ENCODE measurements at regions not wholly inside any gene's neighbourhood (a gene's known extent, or its start where the extent isn't known, plus 50 kb on each side); places are given as distances from the start of the nearest gene placed in this dataset.

DNA sequence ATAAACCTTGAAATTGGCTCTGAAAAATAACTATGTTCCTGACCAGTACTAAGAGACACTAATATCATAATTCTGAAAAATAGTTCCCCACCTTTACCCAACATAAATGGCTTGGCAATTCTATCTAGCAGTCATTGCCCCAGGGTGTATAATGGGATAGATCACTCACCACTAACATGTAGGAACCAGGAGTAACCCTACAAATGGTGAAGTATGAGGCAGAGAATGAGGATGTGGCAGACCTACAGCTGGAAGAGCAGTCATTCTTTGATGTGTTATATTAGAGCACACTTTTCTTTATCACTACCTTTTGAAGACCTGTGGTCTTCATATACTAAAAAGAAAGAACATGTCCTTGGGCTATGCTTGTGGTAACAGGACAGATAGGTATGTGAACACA, 136.5 kb upstream of the SYNDIG1 start:
- DNase-seq: no peak

DNA sequence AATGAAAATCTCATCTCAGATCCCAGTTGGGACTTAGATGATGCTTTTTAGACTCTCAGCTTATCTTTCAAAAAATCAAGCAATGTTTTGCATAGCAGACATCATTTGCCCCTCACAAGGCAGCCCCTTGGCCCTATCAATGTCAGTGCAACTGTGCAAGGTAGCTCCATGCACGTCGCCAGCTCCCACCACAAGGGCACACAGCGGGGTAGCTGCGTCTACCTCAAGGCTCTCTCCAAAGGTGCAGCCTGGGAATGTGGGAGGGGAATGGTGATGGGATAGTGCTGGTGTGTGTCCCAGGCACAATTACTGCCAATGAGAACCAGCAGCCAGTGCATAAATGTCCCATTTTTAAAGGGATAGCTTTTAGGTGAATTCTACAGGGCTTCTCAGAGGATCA, 137.5 kb upstream of the SYNDIG1 start:
- DNase-seq: no peak

DNA sequence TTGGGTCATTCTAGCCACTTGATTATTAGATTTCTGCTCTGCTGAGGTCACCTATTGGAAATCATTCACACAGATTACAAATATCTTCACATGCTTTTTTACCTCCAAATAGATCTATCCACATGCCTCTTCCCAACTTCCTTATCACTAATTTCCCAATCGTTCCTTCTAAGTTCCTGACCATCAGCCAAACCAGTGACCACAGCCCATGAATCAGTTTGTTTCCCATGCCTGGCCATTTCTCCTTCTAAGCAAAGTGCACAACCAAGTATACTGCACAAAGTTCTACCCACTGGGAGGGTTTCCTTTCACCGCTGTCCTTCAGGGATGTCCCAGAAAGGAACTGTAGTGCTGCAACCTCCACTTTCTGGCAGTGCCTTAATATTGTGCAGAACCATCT, 140.5 kb upstream of the SYNDIG1 start:
- DNase-seq: no peak

DNA sequence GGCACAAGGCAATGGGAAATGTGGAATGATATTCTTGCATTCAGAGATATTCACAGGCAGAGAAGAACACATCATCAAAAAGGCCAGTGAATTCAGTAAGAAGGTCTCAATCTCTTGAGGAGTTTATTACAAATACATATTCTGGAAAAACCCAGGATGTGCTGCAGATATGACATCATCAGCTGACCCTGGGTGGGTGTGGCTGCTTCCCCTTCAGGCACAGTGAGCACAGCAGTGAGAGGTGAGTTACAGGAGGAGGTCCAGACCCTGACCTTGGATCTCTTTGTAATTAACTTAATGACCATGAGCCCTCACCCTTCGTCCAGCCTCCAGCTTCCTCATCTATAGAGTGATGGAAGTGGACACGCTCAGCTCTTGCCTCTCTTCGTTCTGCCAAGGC, 147.5 kb upstream of the SYNDIG1 start:
- no peak for DNase-seq

DNA sequence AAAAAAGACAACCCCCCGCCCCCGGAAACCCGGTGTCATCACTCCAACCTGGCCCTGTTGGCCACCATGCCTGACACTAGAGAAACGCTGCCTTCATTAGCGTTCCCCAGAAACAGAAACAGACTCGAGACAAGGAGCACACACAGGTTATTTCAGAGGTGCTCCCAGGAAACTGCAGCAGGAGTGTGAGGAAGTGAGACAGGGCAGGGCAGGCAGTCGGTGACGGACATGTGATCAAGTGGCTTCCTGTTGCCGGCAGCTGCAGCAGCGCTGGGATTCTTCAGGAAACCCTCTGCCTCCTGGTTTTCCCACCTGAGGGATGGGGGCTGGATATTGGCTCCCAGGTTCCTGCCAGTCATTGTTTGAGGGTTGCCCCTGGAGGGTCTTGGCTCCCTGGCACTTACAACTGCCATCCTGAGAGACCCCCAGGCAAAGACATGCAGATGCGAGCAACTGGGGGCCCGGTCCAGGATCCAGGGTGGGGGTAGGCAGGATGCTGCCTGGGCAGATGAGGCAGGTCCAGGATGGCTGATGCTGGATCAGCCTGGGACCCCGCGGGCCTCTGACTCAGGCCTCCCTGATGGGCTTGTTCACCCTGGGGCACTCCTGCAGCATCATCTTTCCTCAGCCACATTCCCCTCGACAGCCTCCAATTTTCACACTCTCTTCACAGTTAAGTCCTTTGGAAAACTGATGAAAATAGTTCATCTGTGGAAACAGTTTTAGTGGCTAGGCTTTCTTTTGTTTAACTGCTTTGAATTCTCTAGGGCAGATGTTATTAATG, 150.7 kb upstream of the SYNDIG1 start:
- peak in 1 of 6 experiments; percentile 6 for DNase-seq

DNA sequence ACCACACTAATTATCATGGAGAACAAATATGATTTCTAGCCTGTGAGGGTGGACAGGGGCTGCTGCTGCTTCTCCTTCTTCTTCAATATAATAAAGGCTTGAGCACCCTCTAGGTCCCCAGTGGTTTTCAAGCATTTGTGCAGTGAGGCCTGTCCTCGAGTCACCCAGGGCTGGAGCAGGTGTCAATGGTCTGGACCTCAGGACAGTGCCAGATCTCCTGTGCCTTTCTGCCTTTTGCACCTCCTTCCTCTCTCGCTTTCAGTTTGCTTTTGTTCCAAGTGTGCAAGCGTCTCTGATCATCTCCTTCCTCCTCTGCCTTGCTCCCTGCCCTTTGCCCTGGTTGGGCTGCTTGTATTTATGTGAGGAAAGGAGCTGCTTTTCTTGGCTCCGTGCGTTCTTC, 152.2 kb upstream of the SYNDIG1 start:
- DNase-seq: no peak

DNA sequence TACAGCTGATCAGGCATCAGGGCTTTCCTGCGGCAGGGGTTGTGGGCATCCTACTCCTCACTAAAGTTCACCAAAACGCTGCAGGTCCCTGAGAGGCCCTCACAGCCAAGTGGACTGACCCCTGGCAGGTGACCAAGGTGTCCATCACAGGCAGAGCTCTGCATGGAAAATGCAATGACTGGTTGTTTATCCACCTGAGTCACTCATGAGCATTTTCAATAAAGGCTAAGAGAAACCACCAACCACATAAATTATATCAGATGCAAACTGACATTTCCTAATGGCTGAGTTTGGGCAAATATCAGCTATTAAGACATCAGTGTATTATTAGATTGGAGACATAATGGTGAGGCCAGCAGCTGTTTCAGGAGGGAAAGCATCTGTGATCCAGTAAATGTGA, 152.7 kb upstream of the SYNDIG1 start:
- no peak for DNase-seq

DNA sequence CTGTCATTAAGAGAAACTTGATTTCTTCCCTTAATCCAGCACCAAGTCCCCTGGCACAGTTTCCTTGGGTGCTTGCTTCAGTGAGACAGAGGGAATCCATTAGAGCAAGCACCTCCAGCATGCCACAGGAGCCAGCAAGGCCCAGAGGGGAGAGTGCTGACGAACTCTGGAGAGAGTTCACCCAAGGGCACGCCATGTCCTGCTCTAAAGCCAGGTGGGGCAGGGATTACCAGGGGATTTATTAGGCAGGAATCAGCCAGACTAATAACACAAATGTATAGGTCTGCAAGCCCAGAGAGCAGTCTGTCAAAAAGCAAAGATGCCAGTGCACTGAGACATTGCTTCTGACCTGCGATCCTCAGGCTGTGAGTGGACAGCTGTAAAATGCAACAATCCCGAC, 155.4 kb upstream of the SYNDIG1 start:
- DNase-seq: no peak

DNA sequence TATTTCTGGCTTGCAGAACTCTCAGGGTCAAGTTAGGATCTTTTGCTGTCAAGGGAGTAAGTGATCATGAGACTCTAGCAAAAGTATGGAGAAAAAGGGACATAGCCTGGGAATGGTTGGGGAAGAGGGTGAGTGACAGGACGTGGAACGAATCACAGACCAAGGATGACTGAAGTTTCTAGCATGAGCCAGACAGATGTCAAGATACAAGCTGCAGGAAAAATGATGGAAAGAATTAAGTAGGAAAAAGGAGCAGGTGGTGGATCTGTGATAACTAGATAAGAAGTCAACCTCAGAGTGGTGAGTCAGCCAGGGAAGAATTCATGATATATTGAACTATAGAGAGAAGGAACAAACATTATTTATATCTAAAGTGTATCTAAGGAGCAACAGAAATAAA, 159.8 kb upstream of the SYNDIG1 start:
- no peak for DNase-seq

DNA sequence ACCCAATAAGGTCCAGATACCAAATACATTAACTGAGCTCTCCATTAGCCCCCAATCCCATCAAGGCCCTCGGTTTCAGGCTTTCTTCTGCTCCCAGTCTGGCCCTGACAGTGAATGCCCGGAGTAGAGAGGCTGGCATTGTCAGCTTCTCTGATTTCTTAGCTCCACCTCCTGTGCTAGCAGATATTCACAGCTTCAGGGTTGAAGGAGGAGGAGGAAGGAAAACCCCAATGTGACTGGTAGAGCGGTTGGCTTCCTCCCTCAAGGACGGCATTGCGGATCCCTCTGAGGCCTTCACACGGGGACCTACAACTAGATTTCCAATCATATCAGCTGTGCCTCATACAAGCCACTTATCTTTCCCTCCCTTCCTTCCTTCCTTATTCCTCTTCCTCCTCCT, 164.1 kb upstream of the SYNDIG1 start:
- DNase-seq: no peak

DNA sequence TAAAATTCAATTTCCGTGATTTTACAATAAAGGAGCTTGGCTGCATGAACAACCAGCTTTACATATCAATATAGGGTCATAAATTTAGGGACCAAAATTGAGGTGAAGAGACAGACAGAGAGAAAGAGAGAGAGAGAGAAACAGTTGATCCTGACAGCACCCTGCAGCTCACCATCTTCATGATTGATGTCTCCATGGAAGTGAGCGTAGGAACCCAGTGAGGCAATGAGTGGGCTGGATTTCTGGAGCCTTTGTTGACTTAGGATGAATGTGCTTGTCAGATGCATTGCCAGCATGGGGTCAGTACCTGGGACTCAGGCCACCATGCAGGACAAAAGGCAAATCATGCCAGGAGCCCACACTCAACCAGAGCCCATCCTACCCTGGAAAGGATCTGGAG, 165.1 kb upstream of the SYNDIG1 start:
- no peak for DNase-seq

DNA sequence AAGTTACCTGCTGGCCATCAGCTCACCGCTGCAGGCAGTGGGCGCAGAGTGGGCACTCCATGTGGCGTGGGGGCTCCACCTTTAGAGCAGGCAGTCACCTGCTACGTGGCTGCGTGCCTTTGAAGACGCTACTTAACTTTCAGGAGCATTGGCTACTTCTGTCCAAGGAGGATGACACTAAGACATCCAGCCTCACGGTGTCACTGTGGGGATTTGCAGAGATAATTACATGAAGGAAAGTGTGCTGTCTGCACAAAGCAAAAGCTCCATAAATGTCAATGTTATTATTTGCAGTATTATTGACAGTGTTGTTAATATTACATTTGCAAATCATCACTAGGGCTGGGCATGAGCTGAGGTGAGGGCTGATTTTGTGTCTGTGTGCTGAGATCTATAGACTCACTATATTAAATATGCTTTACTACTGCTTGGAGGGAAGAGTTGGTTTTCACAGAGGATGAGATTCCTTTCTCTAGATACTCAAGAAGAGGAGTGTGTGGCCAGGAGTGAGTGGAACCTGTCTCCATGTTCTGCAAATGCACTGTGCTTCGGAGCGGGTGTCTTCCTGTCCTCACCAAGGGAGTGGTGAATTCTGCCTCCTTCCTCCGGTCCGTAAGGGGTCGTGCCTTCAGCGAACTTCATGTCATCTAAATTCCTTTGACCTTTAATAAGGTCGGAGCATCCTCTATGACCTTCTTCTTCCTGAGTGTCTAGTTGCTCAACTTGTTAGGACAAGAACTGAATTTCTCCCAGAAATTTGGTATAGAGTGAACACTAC, 165.8 kb upstream of the SYNDIG1 start:
- peak in 1 of 6 experiments; percentile 1 for DNase-seq

DNA sequence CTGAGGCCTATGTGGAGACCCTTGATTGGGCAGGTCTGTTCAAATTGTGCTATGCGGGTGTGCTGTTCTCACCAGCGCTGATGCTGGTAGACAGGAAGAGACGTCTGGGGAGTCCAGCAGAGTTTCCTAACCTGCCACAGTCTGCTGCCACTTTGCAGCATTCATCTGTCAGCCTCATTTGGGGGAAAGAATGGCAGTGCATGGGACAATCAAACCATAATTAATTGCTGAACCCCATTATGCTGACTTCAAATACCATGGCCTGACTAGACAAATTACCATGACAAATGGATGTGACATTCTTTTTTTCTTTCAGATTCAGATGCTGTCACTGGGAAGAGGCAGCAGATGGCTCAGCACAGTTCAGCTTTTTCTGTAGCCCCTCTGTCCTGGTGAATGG, 171.4 kb upstream of the SYNDIG1 start:
- no peak for DNase-seq

DNA sequence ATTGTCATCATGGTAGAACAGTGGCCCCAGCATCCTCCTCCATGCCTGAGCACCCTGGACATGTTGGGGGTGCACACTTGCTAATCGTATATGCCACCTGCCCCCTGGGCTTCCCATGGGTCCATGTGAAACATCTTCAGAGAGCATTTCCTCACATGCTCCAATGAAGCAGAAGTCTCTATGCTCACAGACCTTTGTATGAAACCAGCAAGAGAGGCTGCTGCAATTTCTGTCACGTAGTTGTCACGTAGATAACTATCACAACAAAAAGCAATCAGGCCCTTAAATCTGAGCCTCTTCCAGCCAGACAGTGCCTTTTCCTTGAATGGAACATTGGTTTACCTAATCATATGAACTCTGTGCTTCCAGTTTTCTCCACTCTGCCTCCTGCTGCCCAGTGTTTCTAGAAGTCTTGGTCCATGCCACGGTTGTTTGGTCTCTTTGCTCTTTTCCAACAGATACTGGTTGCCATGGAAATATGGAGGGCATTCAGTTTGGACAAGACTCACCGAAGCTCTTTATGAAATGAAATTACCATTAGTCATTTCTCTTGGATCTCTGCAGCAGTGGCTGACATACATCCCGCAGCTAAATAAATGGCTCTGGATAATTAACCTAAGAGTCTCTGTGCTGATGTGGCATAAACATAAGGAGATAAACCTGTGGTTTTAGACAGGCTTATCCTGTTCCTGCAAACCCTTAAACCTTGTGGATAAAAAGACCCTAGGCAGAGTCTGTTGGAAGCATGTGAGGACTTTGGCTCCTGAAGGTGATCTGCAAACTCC, 172.8 kb upstream of the SYNDIG1 start:
- DNase-seq: no peak

DNA sequence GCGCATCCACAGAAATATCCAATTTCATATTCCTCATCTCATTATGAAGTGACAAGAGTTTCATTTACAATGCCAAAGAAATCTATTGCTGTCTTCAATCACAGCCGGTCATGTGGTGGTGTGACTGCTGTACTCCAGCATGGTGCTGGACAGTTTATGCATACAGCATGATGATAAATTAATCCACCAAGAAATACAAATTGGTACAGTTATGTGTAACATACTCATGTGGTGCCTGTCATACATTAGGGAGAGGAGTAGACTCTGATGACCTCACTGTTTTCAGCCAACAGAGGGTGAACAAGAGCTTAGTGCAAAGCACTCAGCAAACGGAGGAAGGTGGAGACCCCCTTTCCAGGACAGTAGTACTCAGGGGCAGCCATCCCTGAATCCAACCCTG, 178.4 kb upstream of the SYNDIG1 start:
- DNase-seq: no peak

DNA sequence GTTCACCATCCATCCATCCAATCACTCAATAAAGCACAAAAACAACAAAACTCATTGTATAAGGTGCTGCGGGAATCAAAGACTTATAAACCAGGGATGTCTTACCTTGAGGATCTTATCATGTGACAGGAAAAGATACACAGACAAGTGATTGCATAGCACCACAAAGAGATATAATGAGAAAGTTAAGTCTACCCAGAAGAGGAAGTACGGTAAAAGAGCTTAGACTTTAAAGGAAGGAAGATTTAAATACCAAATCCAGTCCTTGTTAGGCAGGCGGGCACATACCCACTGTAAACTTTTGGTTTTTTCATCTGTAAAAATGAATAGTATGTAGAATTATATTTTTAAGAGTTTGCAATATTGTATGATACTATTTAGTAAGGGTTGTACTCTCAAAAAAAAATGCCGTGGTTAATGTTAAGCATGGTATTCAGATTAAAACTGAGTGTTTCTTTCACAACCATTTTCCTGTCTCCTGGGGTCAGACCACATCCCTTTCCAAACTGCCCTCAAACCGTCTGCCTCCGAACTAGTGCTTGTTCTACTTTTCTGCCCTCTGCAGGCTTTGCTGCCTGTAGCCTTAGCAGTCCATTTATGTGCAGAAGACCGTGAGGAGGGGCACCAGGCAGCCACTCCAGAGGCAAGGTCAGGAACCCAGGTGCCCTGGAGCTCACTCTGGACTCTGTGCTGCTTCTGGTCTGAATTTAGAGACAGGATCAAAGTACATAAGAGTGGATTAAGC, 179.5 kb upstream of the SYNDIG1 start:
- DNase-seq: peak in 3 of 6 experiments; percentile 21 to 55 (median 25)

DNA sequence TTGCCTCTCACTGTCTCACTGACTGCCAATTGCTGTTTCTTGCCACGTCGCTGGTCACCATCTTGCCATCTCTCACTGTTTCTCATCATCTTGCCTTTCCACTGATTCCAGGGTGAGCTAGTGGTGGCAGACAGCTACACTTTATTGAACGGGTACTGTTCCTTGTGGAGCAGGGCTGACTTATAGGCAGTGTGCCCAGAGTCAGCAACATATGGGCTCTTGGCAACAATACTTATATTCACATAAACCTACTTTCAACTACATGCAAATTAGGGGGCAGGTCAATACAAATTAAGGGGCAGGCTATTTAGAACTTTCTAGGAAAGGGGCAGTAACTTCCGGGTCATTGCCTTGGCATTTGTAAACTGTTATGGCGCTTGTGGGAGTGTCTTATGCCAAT, 186.2 kb upstream of the SYNDIG1 start:
- DNase-seq: no peak

DNA sequence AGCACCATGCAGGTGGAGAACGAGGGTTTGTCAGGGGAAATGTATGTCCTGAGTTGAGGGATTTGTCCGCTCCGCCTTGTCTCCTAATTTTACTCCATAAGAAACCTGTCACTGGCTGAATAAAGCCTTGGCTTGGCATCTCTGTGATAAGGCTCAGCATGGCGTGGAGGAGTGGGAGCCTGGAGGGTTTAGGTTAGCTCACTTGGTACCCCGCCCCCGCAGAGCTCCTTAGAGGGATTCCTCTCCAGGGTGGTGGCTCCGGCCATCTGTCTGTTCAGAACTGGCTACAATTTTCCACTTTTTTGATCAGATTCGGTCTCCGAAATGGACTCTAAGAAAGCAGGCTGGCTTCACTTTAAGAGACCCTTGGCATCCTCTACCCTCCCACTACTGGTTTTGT, 192.2 kb upstream of the SYNDIG1 start:
- no peak for DNase-seq

DNA sequence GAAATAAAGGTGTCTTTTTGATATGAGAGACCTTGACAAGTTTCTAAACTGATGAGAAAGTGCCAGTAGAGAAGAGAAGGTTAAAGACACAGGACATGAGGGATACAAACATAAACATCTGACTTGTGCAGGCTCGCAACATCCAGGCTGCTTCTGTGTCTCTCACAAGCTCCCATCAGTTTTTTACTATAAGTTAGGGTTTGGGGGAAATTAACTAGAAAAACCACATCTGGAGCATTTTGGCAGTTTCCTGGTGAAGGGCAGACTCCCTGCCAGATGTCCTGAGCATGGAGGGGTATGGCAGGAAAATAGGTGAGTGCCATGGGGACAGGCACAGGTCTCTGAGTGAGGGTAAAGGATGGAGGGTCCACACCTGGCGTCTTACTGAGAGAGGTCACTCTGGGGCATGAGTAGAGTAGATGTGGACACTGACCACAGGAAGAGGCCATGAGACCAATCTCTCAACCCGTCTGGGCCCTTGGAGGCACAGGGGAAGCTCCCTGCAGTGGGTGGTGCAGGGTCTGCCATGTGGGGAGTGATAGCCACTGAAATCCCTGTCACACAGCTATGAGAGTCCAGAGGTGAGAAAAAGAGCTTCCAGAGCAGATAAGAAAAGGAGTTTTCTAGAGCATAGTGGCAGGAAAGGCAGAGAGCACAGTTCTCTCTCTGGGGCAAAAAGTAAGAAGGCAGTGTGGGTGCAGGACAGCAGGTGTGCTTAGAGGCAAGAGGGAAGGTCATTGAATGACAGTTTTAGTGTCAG, 193.3 kb upstream of the SYNDIG1 start:
- DNase-seq: no peak

DNA sequence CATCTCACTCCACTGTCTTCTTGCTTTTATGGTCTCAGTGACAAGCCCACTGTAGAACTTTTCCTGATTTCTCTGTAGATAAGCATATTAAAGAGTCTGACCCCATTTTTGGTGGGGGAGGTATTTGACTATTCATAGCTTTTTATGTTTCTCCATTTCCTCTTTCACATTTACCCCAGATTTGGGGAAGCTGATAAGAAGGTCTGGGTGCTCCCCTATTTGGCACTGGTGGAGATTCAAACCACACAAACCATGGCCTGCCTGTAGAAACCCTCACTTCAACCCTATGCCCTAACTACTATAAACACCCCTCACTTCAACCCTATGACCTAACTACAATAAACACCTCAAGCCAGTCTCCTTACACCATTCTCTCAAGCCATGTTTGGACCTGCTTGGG, 196.2 kb upstream of the SYNDIG1 start:
- DNase-seq: no peak

DNA sequence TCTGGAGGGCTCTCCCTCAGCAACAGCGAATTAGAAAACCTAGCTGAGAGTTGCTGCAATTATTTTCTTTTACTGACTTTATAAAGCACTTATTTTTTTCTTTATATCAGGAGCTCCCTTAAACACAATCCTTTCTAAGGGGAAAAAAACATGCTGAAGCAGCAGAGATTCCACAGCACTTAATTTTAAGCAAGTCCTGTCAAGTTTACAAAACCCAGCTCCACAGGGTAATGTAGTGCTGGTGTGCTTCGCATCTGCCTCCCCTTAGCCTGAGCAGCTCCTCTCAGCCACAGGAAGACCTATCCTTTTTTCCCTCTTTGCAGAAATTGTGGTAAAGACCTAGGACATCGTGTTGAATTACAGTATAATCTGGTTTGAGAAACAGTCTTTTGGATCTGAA, 208.1 kb upstream of the SYNDIG1 start:
- no peak for DNase-seq

DNA sequence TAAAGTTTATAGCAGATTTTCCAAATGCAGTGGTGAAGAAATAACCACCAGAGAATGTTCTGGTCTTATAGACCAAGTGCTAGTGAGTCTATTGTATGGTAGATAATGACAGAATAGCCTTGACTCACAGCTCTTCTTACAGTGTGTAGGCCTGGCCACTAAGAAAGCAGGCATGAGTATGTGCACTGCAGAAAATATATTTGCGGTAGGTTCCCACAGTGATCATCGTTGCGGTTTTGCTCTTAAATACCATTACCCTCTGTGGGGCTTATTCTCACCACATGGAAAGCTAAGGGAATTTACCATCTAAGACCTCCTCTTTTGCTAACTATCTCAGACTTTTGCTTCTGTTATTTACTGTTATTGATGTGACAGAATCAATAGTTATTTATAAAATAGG, 212.3 kb upstream of the SYNDIG1 start:
- no peak for DNase-seq

Measured in stimulated activated naive CD4-positive, alpha-beta T cell (primary cell).